ENCODE measurements at regions not wholly inside any gene's neighbourhood (a gene's known extent, or its start where the extent isn't known, plus 50 kb on each side); places are given as distances from the start of the nearest gene placed in this dataset.

DNA sequence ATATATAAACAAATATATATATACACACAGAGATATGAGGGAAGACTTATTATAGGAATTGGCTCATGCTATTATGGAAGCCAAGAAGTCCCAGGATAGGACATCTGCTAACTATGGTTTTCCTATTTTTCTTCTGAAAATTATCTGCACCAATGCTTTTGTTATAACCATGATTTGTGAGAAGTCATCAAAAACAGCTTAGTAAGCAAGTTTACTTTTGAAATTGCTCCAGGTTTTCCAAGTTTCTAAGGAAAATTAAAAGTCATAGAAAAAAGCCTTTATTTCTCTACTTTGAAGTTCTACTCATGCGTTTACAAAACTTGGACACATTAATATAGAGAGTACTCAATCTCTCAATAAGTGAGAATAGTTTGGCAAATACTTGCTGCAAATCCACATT, 213.1 kb downstream of the TRAM1L1 start:
- Histone ChIP-seq H3K27ac (ENCODE audit: extremely low read length, insufficient read depth, low read length) (no peak overlapping the region), H3K36me3 (replicated peaks in 1 of 2; ENCODE audit: control insufficient read depth in 1 of 2, insufficient read depth in 2 of 2, low read length in 2 of 2) (no peaks in the 10 kb centered on the region), H3K79me2 (ENCODE audit: insufficient read depth, low read length) (no peaks in the 10 kb centered on the region), H3K4me2 (ENCODE audit: low read depth, low read length) (no peak overlapping the region), H3K27me3 (ENCODE audit: control insufficient read depth in 1 of 2, insufficient read depth in 2 of 2, low read length in 2 of 2) (no peaks in the 10 kb centered on the region; a peak in 1 of 5 replicates), H2AFZ (ENCODE audit: low read length) (no peak overlapping the region), H4K20me1 (ENCODE audit: insufficient read depth, low read length) (no peaks in the 10 kb centered on the region), H3K9ac (ENCODE audit: insufficient read depth, low read depth, low read length) (no peak overlapping the region), H3K9me3 (ENCODE audit: low read length) (no peaks in the 10 kb centered on the region), H3K4me3 (replicated peaks in 1 of 3; ENCODE audit: insufficient read depth in 1 of 3, low read depth in 2 of 3, low read length in 3 of 3) (no peak overlapping the region), H3K4me1 (ENCODE audit: insufficient read depth, low read length) (no peaks in the 10 kb centered on the region)
- CTCF ChIA-PET (ENCODE audit: low intra/inter-chr PET ratio, low total read pairs): no interaction called here
- TF ChIP-seq MAFF (IDR thresholded peaks at IDR 0.05; ENCODE audit: low read depth, low read length) (peak; percentile 79), MAFK (conservative IDR thresholded peaks at IDR 0.05 in 1 of 2, IDR thresholded peaks at IDR 0.05 in 1 of 2; ENCODE audit: low read length in 2 of 2) (peak; percentile 72 to 87), ARHGAP35 (CRISPR knock-in tag; IDR thresholded peaks at IDR 0.05; ENCODE audit: borderline replicate concordance) (no peak)
- TF ChIP-seq, protein P1, sequence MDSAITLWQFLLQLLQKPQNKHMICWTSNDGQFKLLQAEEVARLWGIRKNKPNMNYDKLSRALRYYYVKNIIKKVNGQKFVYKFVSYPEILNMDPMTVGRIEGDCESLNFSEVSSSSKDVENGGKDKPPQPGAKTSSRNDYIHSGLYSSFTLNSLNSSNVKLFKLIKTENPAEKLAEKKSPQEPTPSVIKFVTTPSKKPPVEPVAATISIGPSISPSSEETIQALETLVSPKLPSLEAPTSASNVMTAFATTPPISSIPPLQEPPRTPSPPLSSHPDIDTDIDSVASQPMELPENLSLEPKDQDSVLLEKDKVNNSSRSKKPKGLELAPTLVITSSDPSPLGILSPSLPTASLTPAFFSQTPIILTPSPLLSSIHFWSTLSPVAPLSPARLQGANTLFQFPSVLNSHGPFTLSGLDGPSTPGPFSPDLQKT (CRISPR knock-in tag; IDR thresholded peaks at IDR 0.05; ENCODE audit: borderline replicate concordance): no peak
- intact Hi-C loops (cut with micrococcal nuclease; ENCODE audit: unreplicated experiment): no loop called here
- no TSS peak for BruUV-seq (replicated peaks)
- in situ Hi-C loops (cut with HindIII; ENCODE audit: extremely low pct_ligation_motif_present, low pct_unique_long_range_greater_than_20kb): no loop called here
- ATAC-seq (no peak), FAIRE-seq (no peak), DNase-seq (ENCODE audit: low spot score) (no peak)
- WGBS (ENCODE audit: low lambda C conversion rate): 0% methylated on average over 1 of the region's 1 CpG
- POLR2A ChIA-PET: no interaction called here

DNA sequence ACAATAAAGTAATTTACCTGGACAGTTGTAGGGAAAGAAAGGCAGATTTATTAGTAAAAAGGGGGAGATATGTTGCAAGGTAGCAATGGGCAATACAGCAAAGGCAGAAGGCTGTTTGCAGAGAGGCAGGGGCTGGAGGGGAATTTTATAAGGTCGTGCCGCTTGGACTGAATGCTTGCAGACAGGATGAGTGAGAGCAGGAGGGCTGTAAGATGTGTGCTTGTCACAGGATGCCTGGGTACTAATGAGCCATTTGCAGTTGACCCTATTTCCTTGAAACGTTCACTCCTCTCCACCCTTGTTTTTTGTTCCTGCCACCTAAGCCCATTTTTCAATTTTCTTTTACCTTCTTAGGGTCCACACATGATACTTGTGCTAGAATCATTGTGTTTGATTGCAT, 214.7 kb downstream of the TRAM1L1 start:
- no peak for DNase-seq (ENCODE audit: low spot score)
- Histone ChIP-seq H3K36me3 (replicated peaks in 1 of 2; ENCODE audit: control insufficient read depth in 1 of 2, insufficient read depth in 2 of 2, low read length in 2 of 2) (no peaks in the 10 kb centered on the region), H3K79me2 (ENCODE audit: insufficient read depth, low read length) (no peaks in the 10 kb centered on the region), H3K27ac (ENCODE audit: extremely low read length, insufficient read depth, low read length) (no peak overlapping the region), H2AFZ (ENCODE audit: low read length) (no peak overlapping the region), H3K4me1 (ENCODE audit: insufficient read depth, low read length) (no peaks in the 10 kb centered on the region), H3K4me2 (ENCODE audit: low read depth, low read length) (no peak overlapping the region), H3K4me3 (replicated peaks in 1 of 3; ENCODE audit: insufficient read depth in 1 of 3, low read depth in 2 of 3, low read length in 3 of 3) (no peak overlapping the region), H3K9ac (ENCODE audit: insufficient read depth, low read depth, low read length) (no peak overlapping the region), H4K20me1 (ENCODE audit: insufficient read depth, low read length) (no peaks in the 10 kb centered on the region), H3K9me3 (ENCODE audit: low read length) (no peaks in the 10 kb centered on the region), H3K27me3 (ENCODE audit: control insufficient read depth in 1 of 2, insufficient read depth in 2 of 2, low read length in 2 of 2) (no peaks in the 10 kb centered on the region; a peak in 1 of 5 replicates)
- no peak for ATAC-seq
- 5% methylated on average over 3 of the region's 3 CpGs for WGBS (ENCODE audit: low lambda C conversion rate)
- intact Hi-C loops (cut with micrococcal nuclease; ENCODE audit: unreplicated experiment): no loop called here
- POLR2A ChIA-PET: no interaction called here
- BruUV-seq (replicated peaks): no TSS peak
- CTCF ChIA-PET (ENCODE audit: low intra/inter-chr PET ratio, low total read pairs): no interaction called here
- in situ Hi-C loops (cut with HindIII; ENCODE audit: extremely low pct_ligation_motif_present, low pct_unique_long_range_greater_than_20kb): no loop called here
- no peak for FAIRE-seq
- no peak for TF ChIP-seq ZNF34 (CRISPR knock-in tag; IDR thresholded peaks at IDR 0.05; ENCODE audit: borderline replicate concordance)
- no peak for TF ChIP-seq ZNF543 (CRISPR knock-in tag; IDR thresholded peaks at IDR 0.05)
- no peak for TF ChIP-seq CENPX (CRISPR knock-in tag; IDR thresholded peaks at IDR 0.05)
- TF ChIP-seq SMYD3 (CRISPR knock-in tag; IDR thresholded peaks at IDR 0.05): no peak
- no peak for TF ChIP-seq ZNF781 (CRISPR knock-in tag; IDR thresholded peaks at IDR 0.05; ENCODE audit: borderline replicate concordance, not compliant biosample characterization)
- TF ChIP-seq, protein P2, sequence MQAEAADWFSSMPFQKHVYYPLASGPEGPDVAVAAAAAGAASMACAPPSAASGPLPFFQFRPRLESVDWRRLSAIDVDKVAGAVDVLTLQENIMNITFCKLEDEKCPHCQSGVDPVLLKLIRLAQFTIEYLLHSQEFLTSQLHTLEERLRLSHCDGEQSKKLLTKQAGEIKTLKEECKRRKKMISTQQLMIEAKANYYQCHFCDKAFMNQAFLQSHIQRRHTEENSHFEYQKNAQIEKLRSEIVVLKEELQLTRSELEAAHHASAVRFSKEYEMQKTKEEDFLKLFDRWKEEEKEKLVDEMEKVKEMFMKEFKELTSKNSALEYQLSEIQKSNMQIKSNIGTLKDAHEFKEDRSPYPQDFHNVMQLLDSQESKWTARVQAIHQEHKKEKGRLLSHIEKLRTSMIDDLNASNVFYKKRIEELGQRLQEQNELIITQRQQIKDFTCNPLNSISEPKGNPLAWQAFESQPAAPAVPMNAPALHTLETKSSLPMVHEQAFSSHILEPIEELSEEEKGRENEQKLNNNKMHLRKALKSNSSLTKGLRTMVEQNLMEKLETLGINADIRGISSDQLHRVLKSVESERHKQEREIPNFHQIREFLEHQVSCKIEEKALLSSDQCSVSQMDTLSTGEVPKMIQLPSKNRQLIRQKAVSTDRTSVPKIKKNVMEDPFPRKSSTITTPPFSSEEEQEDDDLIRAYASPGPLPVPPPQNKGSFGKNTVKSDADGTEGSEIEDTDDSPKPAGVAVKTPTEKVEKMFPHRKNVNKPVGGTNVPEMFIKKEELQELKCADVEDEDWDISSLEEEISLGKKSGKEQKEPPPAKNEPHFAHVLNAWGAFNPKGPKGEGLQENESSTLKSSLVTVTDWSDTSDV (CRISPR knock-in tag; IDR thresholded peaks at IDR 0.05): no peak
- TF ChIP-seq ZNF282 (IDR thresholded peaks at IDR 0.05; ENCODE audit: partially characterized antibody): no peak

All from HepG2 (cell line).